Gastrocnemius medialis (tissue), 4 donors: ENCODE measurements at regions not wholly inside any gene's neighbourhood (a gene's known extent, or its start where the extent isn't known, plus 50 kb on each side); places are given as distances from the start of the nearest gene placed in this dataset.

Experiments used
- CTCF ChIP-seq, 5 experiments: fragments of 450-650 bp in 3 of 5; fragments of 200-600 bp in 2 of 5; sonication (generic) in 2 of 5; IDR thresholded peaks in 4 of 5; conservative IDR thresholded peaks in 1 of 5; 1 replicate in 4 of 5; 2 replicates in 1 of 5; pipeline ENCODE4 v1.5.1; 2016 to 2019; ENCODE audit warnings: antibody characterized with exemption in 5 of 5, mild to moderate bottlenecking in 3 of 5, moderate library complexity in 3 of 5
- POLR2A ChIP-seq, 2 donors: fragments of 450-650 bp; IDR thresholded peaks; one replicate each; pipeline ENCODE4 v1.6.1; 2017; ENCODE audit warnings: antibody characterized with exemption in 2 of 2, mild to moderate bottlenecking in 2 of 2, moderate library complexity in 2 of 2

- TF ChIP-seq CTCF (IDR thresholded peaks at IDR 0.05 in 4 of 5, conservative IDR thresholded peaks at IDR 0.05 in 1 of 5) (no peak), POLR2A (IDR thresholded peaks at IDR 0.05) (no peak)
Observed at GRCh38 chr5:51987239-51987638, 604.0 kb downstream of the ISL1 start.
